SK-N-SH (cell line): ENCODE measurements at regions not wholly inside any gene's neighbourhood (a gene's known extent, or its start where the extent isn't known, plus 50 kb on each side); places are given as distances from the start of the nearest gene placed in this dataset.

Experiments used
- CTCF ChIA-PET: fragments of 300-600, 350-600 bp; formaldehyde crosslinking; extraction: SDS; loops from one replicate; lab custom pipeline; 2021; lab: Yijun Ruan, JAX
- POLR2A ChIA-PET: fragments of 350-600 bp; sonication (Branson Sonifier 250); formaldehyde crosslinking; extraction: SDS; loops from one replicate; lab custom pipeline; 2020; ENCODE audit warnings: antibody characterized with exemption, inconsistent platforms; lab: Yijun Ruan, JAX
- DNase-seq: peaks from one replicate; pipeline ENCODE4 v3.0.0; 2012
- H2AFZ ChIP-seq: fragments of 200-600 bp; sonication (generic); 2 replicates; pipeline ENCODE4 v1.8.1; 2016; ENCODE audit warnings: antibody characterized with exemption, mild to moderate bottlenecking, low read depth
- H3F3A ChIP-seq: fragments of 200-600 bp; sonication (generic); replicated peaks from 2 replicates; pipeline ENCODE3; 2016; ENCODE audit warnings: antibody characterized with exemption, mild to moderate bottlenecking; ENCODE audit not compliant: insufficient read depth
- H3K27ac ChIP-seq, 2 experiments: fragments of 200-500 bp in 1 of 2; fragments of 200-600 bp in 1 of 2; sonication (Bioruptor generic) in 1 of 2; sonication (generic), shearing (Covaris generic) in 1 of 2; 2 replicates each; pipeline versions ENCODE4 v1.5.1 to v1.6.1; 2014 to 2016; ENCODE audit warnings: low read depth in 2 of 2, inconsistent platforms in 1 of 2, low read length in 1 of 2, mild to moderate bottlenecking in 1 of 2, mixed read lengths in 1 of 2
- H3K27me3 ChIP-seq: fragments of 200-600 bp; sonication (generic), shearing (Covaris generic); 2 replicates; pipeline ENCODE4 v1.6.1; 2016; ENCODE audit warnings: mixed run types; ENCODE audit not compliant: insufficient read depth
- H3K36me3 ChIP-seq, 2 experiments: fragments of 200-500 bp in 1 of 2; fragments of 200-600 bp in 1 of 2; sonication (Bioruptor generic) in 1 of 2; sonication (generic) in 1 of 2; replicated peaks in 1 of 2; 2 replicates each; pipeline versions ENCODE3 to v1.5.1; 2014 to 2016; ENCODE audit warnings: low read length in 1 of 2, mild to moderate bottlenecking in 1 of 2; ENCODE audit not compliant: insufficient read depth in 2 of 2, control insufficient read depth in 1 of 2
- H3K4me1 ChIP-seq, 2 experiments: fragments of 200-500 bp in 1 of 2; fragments of 200-600 bp in 1 of 2; sonication (Bioruptor generic) in 1 of 2; sonication (generic), shearing (Covaris generic) in 1 of 2; 2 replicates each; pipeline versions ENCODE4 v1.5.1 to v1.6.1; 2014 to 2016; ENCODE audit warnings: low read depth in 1 of 2, low read length in 1 of 2, mixed run types in 1 of 2; ENCODE audit not compliant: insufficient read depth in 2 of 2, control insufficient read depth in 1 of 2
- H3K4me2 ChIP-seq: fragments of 200-600 bp; sonication (generic), shearing (Covaris generic); 2 replicates; pipeline ENCODE4 v1.6.1; 2017; ENCODE audit warnings: mixed run types
- H3K4me3 ChIP-seq, 2 experiments: fragments of 200-500 bp in 1 of 2; fragments of 200-600 bp in 1 of 2; sonication (Bioruptor generic) in 1 of 2; sonication (generic), shearing (Covaris generic) in 1 of 2; 2 replicates each; pipeline versions ENCODE4 v1.5.1 to v1.8.1; 2014 to 2016; ENCODE audit warnings: low read depth in 2 of 2, inconsistent platforms in 1 of 2, low read length in 1 of 2, mild to moderate bottlenecking in 1 of 2, mixed read lengths in 1 of 2, moderate library complexity in 1 of 2
- H3K79me2 ChIP-seq: fragments of 200-600 bp; sonication (generic); 2 replicates; pipeline ENCODE4 v1.8.1; 2017; ENCODE audit warnings: mild to moderate bottlenecking; ENCODE audit not compliant: insufficient read depth
- H3K9ac ChIP-seq: fragments of 200-600 bp; sonication (generic); 2 replicates; pipeline ENCODE4 v1.6.1; 2017; ENCODE audit warnings: mixed run types
- H3K9me2 ChIP-seq: fragments of 200-600 bp; sonication (generic); 2 replicates; pipeline ENCODE4 v1.6.1; 2017; ENCODE audit warnings: mixed run types
- H3K9me3 ChIP-seq: fragments of 200-600 bp; sonication (generic); 2 replicates; pipeline ENCODE4 v1.6.1; 2017; ENCODE audit warnings: mixed run types, mild to moderate bottlenecking, moderate library complexity
- H4K20me1 ChIP-seq: fragments of 200-600 bp; sonication (generic); 2 replicates; pipeline ENCODE4 v1.6.1; 2017; ENCODE audit warnings: mild to moderate bottlenecking, mixed run types; ENCODE audit not compliant: insufficient read depth
- CHD2 ChIP-seq: fragments of 150-350 bp; IDR thresholded peaks from 2 replicates; pipeline ENCODE4 v1.6.1; 2018; ENCODE audit warnings: low read length; ENCODE audit not compliant: partially characterized antibody
- CTCF ChIP-seq: fragments of 200-600 bp; sonication (generic); IDR thresholded peaks from 2 replicates; pipeline ENCODE4 v1.6.1; 2017; ENCODE audit warnings: antibody characterized with exemption, mild to moderate bottlenecking, moderate library complexity
- ELF1 ChIP-seq: IDR thresholded peaks from 2 replicates; pipeline ENCODE4 v1.4.0; 2012
- EZH2phosphoT487 ChIP-seq: fragments of 200-600 bp; sonication (generic); IDR thresholded peaks from 2 replicates; pipeline ENCODE4 v1.6.1; 2017; ENCODE audit warnings: low read depth, mixed run types, mild to moderate bottlenecking, antibody characterized with exemption, moderate library complexity, borderline replicate concordance
- FOSL2 ChIP-seq: IDR thresholded peaks from 2 replicates; pipeline ENCODE4 v1.4.0; 2012; ENCODE audit warnings: low read depth, mild to moderate bottlenecking, moderate library complexity, borderline replicate concordance
- FOXM1 ChIP-seq: IDR thresholded peaks from 2 replicates; pipeline ENCODE4 v1.4.0; 2012; ENCODE audit warnings: low read depth, mild to moderate bottlenecking
- GABPA ChIP-seq: IDR thresholded peaks from 2 replicates; pipeline ENCODE4 v1.4.0; 2012; ENCODE audit warnings: low read depth, mild to moderate bottlenecking
- GATA2 ChIP-seq: sonication (generic); formaldehyde crosslinking; IDR thresholded peaks from 2 replicates; pipeline ENCODE4 v1.5.0; 2020; ENCODE audit warnings: mild to moderate bottlenecking, missing genetic modification reagents
- MEF2A ChIP-seq: IDR thresholded peaks from 2 replicates; pipeline ENCODE4 v1.4.0; 2012; ENCODE audit warnings: low read depth, borderline replicate concordance
- MXI1 ChIP-seq: IDR thresholded peaks from 2 replicates; pipeline ENCODE4 v1.6.1; 2012; ENCODE audit warnings: mild to moderate bottlenecking, low read depth, low read length, improper control_type of control experiment
- REST ChIP-seq: IDR thresholded peaks from 2 replicates; pipeline ENCODE4 v1.6.1; 2012; ENCODE audit warnings: mild to moderate bottlenecking, low read depth, low read length, moderate library complexity
- RXRA ChIP-seq: IDR thresholded peaks from 2 replicates; pipeline ENCODE4 v1.4.0; 2012; ENCODE audit warnings: low read depth, mild to moderate bottlenecking, borderline replicate concordance
- SMC3 ChIP-seq: IDR thresholded peaks from 2 replicates; pipeline ENCODE4 v1.6.1; 2012; ENCODE audit warnings: low read depth, low read length, improper control_type of control experiment
- TAF1 ChIP-seq: IDR thresholded peaks from 2 replicates; pipeline ENCODE4 v1.6.1; 2012; ENCODE audit warnings: low read depth, mild to moderate bottlenecking, low read length, moderate library complexity, borderline replicate concordance
- TCF12 ChIP-seq: IDR thresholded peaks from 2 replicates; pipeline ENCODE4 v1.4.0; 2012
- TEAD4 ChIP-seq: IDR thresholded peaks from 2 replicates; pipeline ENCODE4 v1.4.0; 2012; ENCODE audit warnings: mild to moderate bottlenecking, borderline replicate concordance; ENCODE audit not compliant: insufficient read depth
- YY1 ChIP-seq: IDR thresholded peaks from 2 replicates; pipeline ENCODE4 v1.4.0; 2012; ENCODE audit warnings: low read depth, mild to moderate bottlenecking
- whole genome bisulfite sequencing: methylation state at CpG from one replicate; pipeline ENCODE4 v1.1.6; 2017; ENCODE audit warnings: low lambda C conversion rate; 5-methylcytosine and 5-hydroxymethylcytosine counted together
- TF ChIP-seq, protein P1 (sequence below): fragments of 150-350 bp; IDR thresholded peaks from 2 replicates; pipeline ENCODE4 v1.6.1; 2016; ENCODE audit warnings: mild to moderate bottlenecking, low read depth, low read length
- TF ChIP-seq, protein P2 (sequence below): IDR thresholded peaks from 2 replicates; pipeline ENCODE4; 2012

GRCh38 chr4:111475666-111476065 is 669.6 kb upstream of the FAM241A start:
- no peaks in the 10 kb centered on the region for H3K79me2 ChIP-seq
- H3K27me3 ChIP-seq, result no peaks in the 10 kb centered on the region
- no peak overlapping the region for H3K9ac ChIP-seq
- H4K20me1 ChIP-seq, result no peaks in the 10 kb centered on the region
- H3K27ac ChIP-seq, result no peak overlapping the region
- POLR2A ChIA-PET, result no interaction called here
- no peak overlapping the region for H2AFZ ChIP-seq
- no peaks in the 10 kb centered on the region for H3K9me2 ChIP-seq
- no peaks in the 10 kb centered on the region for H3K4me1 ChIP-seq
- CTCF ChIA-PET, result no interaction called here
- 0% methylated on average over 1 of the region's 1 CpG for WGBS
- no peaks in the 10 kb centered on the region for H3K36me3 ChIP-seq
- DNase-seq, result no peak
- no peaks in the 10 kb centered on the region for H3F3A ChIP-seq
- no peaks in the 10 kb centered on the region for H3K9me3 ChIP-seq
- no peak overlapping the region for H3K4me3 ChIP-seq
- TF ChIP-seq GABPA (no peak), SMC3 (no peak), YY1 (no peak), FOSL2 (no peak), REST (no peak), CHD2 (no peak)
- TF ChIP-seq, protein P1, sequence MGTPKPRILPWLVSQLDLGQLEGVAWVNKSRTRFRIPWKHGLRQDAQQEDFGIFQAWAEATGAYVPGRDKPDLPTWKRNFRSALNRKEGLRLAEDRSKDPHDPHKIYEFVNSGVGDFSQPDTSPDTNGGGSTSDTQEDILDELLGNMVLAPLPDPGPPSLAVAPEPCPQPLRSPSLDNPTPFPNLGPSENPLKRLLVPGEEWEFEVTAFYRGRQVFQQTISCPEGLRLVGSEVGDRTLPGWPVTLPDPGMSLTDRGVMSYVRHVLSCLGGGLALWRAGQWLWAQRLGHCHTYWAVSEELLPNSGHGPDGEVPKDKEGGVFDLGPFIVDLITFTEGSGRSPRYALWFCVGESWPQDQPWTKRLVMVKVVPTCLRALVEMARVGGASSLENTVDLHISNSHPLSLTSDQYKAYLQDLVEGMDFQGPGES, result no peak
- TF ChIP-seq, protein P2, sequence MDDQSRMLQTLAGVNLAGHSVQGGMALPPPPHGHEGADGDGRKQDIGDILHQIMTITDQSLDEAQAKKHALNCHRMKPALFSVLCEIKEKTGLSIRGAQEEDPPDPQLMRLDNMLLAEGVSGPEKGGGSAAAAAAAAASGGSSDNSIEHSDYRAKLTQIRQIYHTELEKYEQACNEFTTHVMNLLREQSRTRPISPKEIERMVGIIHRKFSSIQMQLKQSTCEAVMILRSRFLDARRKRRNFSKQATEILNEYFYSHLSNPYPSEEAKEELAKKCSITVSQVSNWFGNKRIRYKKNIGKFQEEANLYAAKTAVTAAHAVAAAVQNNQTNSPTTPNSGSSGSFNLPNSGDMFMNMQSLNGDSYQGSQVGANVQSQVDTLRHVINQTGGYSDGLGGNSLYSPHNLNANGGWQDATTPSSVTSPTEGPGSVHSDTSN, result no peak
- no peak overlapping the region for H3K4me2 ChIP-seq

- CTCF ChIA-PET, result interaction anchor here (1.1 kb wide), 1 partner anchor 11 kb away, joined by 3 read pairs; no protein-coding TSS in a partner anchor
- Histone ChIP-seq H3K4me3 (no peak overlapping the region), H2AFZ (no peak overlapping the region), H3K27me3 (0 out of 2 replicates have a peak, but pooled peaks cover 6% of the 10 kb centered on the region), H3K9me3 (no peaks in the 10 kb centered on the region), H4K20me1 (no peaks in the 10 kb centered on the region), H3K9ac (no peak overlapping the region), H3K4me2 (no peak overlapping the region), H3K79me2 (no peaks in the 10 kb centered on the region), H3K4me1 (no peaks in the 10 kb centered on the region), H3F3A (no peaks in the 10 kb centered on the region), H3K36me3 (no peaks in the 10 kb centered on the region), H3K27ac (no peak overlapping the region), H3K9me2 (no peaks in the 10 kb centered on the region)
- POLR2A ChIA-PET, result no interaction called here
- no peak for DNase-seq
- TF ChIP-seq MXI1, result no peak
- no peak for TF ChIP-seq EZH2phosphoT487
- no peak for TF ChIP-seq RXRA
- no peak for TF ChIP-seq GATA2 (CRISPR knock-in tag)
- TF ChIP-seq CTCF, result no peak
- no peak for TF ChIP-seq FOXM1
- no peak for TF ChIP-seq YY1
- TF ChIP-seq TEAD4, result no peak
- no peak for TF ChIP-seq SMC3
- TF ChIP-seq TAF1, result no peak
- no peak for TF ChIP-seq TCF12
- no peak for TF ChIP-seq MEF2A
- TF ChIP-seq, protein P2, result no peak
- TF ChIP-seq FOSL2, result no peak
- TF ChIP-seq ELF1, result no peak
Measured at GRCh38 chr4:111480510-111480909, 664.7 kb upstream of the FAM241A start.
